ENCODE measurements at regions not wholly inside any gene's neighbourhood (a gene's known extent, or its start where the extent isn't known, plus 50 kb on each side); places are given as distances from the start of the nearest gene placed in this dataset.

- TF ChIP-seq, protein P1, sequence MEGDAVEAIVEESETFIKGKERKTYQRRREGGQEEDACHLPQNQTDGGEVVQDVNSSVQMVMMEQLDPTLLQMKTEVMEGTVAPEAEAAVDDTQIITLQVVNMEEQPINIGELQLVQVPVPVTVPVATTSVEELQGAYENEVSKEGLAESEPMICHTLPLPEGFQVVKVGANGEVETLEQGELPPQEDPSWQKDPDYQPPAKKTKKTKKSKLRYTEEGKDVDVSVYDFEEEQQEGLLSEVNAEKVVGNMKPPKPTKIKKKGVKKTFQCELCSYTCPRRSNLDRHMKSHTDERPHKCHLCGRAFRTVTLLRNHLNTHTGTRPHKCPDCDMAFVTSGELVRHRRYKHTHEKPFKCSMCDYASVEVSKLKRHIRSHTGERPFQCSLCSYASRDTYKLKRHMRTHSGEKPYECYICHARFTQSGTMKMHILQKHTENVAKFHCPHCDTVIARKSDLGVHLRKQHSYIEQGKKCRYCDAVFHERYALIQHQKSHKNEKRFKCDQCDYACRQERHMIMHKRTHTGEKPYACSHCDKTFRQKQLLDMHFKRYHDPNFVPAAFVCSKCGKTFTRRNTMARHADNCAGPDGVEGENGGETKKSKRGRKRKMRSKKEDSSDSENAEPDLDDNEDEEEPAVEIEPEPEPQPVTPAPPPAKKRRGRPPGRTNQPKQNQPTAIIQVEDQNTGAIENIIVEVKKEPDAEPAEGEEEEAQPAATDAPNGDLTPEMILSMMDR (IDR thresholded peaks at IDR 0.05): no peak
- TF ChIP-seq POLR2A (IDR thresholded peaks at IDR 0.05): no peak
Measured at GRCh38 chr11:69569306-69570200, 71.4 kb upstream of the CCND1 start.
